GM20000 (cell line): ENCODE measurements at regions not wholly inside any gene's neighbourhood (a gene's known extent, or its start where the extent isn't known, plus 50 kb on each side); places are given as distances from the start of the nearest gene placed in this dataset.

Experiments used
- DNase-seq: peaks from one replicate; pipeline ENCODE4 v3.0.0; 2012; ENCODE audit warnings: low spot score
- TF ChIP-seq, protein P1 (sequence below): IDR thresholded peaks from 2 replicates; pipeline ENCODE4 v1.5.1; 2012; ENCODE audit warnings: mild to moderate bottlenecking, control low read depth; ENCODE audit errors: extremely low read depth, missing control alignments

DNA sequence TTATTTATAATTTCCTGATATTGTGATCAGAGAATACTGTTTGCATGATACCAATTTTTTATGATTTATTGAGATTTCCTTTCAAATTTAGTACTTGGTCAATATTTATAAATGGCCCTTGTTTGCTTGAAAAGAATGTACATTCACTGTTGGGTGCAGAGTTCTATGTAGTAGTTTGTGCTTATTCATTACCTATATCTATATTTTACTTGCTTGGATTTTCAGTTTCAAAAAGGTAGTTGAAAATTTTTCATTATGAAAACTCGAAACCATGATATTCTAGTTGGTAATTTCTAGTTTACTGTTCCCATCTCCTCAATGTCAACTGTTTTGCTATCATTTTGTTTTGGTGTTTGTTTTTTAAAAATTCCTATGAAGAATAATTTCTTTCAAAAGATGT lies 155.7 kb downstream of the AASDHPPT start:
- no peak for DNase-seq
- TF ChIP-seq, protein P1, sequence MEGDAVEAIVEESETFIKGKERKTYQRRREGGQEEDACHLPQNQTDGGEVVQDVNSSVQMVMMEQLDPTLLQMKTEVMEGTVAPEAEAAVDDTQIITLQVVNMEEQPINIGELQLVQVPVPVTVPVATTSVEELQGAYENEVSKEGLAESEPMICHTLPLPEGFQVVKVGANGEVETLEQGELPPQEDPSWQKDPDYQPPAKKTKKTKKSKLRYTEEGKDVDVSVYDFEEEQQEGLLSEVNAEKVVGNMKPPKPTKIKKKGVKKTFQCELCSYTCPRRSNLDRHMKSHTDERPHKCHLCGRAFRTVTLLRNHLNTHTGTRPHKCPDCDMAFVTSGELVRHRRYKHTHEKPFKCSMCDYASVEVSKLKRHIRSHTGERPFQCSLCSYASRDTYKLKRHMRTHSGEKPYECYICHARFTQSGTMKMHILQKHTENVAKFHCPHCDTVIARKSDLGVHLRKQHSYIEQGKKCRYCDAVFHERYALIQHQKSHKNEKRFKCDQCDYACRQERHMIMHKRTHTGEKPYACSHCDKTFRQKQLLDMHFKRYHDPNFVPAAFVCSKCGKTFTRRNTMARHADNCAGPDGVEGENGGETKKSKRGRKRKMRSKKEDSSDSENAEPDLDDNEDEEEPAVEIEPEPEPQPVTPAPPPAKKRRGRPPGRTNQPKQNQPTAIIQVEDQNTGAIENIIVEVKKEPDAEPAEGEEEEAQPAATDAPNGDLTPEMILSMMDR: no peak

DNA sequence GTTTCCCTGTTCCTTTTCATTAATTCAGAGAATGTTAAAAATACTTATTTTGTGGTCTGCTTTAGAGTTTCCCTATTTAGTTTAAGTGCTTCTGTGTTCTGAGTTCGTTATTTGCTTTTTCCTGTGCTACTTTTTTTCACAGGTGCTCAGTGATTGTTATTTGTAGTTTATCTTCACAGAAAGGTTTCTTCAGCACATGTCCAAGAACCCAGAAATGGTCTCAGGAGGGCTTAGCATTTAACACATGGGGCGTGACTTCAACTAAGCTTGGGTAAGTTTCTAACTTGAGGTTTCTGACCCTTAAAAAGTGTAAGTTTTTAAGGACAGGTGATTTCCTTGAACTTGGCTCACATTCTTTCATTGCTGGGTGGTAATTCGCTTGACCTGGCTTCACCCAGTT lies 157.3 kb downstream of the AASDHPPT start:
- TF ChIP-seq, protein P1: no peak
- no peak for DNase-seq

- no peak for DNase-seq
- TF ChIP-seq, protein P1: no peak
Measured at GRCh38 chr11:106236295-106236694, 158.8 kb downstream of the AASDHPPT start.

DNA sequence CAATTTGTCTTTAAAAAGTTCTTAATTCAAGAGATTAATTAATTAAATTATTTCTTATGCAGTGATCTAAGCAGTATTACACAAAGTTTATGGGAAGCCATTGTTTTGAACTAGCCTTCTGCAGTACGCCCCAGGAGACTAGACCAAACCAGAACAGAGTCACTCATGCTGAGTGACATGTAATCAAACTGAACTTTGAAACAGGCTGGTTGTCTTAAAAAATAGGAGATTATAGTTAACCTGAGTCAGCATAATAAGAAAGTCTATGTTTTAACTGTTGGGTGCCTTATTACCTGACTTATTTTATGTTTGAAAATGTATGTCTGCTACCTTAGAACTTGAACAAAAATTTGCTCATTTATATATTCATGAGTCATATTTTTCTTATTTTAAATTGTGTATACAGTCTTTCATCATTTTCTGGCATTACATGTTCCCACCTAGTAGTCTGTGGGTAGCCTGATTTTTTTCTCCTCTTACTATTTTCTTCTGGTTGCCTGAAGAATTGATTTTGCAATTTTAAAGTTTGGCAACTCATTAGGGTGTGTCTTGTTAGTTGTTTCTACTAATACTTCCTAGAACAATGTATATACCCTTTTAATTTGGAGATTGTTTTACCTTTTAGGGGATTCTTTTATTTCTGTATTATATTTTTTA lies 161.4 kb downstream of the AASDHPPT start:
- no peak for DNase-seq
- TF ChIP-seq, protein P1: no peak

GRCh38 chr11:106241601-106242257 lies 164.3 kb downstream of the AASDHPPT start:
- DNase-seq: no peak
- TF ChIP-seq, protein P1: no peak

DNA sequence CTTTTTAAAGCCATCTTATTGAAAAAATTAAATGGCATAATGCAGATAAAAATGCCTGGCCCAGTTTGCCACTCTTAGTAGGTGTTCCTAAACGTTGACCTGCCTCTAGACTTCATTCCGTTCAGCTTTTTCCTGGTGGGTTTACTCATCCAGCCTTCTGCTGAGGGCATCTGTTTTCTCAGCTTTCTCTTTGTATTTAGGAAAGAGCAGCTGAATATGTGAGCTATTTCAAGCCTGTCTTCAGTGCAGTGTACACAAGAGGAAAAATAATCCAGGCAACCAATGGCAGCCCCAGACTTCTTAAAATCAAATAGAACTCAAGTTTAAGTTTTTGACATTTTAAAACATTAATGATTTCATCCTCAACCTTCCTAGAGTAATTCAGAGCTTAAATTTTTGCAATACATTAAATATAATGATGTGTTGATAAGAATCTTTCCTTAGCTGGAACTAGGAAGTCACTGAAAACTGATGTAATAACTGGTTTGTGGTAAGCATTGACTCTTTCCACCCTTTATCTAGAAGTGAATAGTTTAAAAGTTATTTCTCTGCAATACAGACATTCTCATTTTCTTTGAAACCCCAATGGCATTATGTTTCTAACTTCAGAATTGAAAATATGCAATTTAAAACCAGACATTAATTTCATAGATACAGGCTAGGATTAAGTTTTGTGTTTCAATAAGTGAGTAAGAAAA lies 165.4 kb downstream of the AASDHPPT start:
- no peak for DNase-seq
- TF ChIP-seq, protein P1: no peak

DNA sequence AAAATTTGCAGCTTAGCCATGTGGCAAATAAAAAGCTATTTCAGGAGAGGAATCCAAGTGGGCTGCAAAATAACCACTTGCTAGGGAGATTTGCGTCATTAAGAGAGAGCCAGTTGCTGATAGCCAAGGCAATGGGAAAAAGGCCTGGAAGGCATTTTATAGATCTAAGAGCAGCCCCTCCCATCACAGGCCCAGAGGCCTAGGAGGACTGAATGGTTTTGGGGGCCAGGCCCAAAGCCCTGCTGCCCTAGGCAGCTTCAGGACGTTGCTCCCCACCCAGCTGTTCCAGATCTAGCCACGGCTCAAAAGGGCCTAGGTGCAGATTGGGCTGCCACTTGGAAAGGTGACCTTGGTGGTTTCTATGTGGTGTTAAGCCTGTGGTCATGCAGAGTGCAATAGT lies 169.0 kb downstream of the AASDHPPT start:
- no peak for DNase-seq
- TF ChIP-seq, protein P1: no peak
